Transverse colon (tissue), 4 donors: ENCODE measurements at regions not wholly inside any gene's neighbourhood (a gene's known extent, or its start where the extent isn't known, plus 50 kb on each side); places are given as distances from the start of the nearest gene placed in this dataset.

ENCODE experiments used
- DNase-seq: peaks from one replicate; pipeline ENCODE4 v3.0.0-alpha.2; 2019
- H3K27ac ChIP-seq, 4 donors: fragments of 200-600 bp; sonication (generic); 2 replicates each; pipeline ENCODE4 v1.5.1; 2016 to 2018; ENCODE audit warnings: inconsistent platforms in 4 of 4
- H3K27me3 ChIP-seq: fragments of 200-600 bp; sonication (generic); 2 replicates; pipeline ENCODE4 v1.5.1; 2017; ENCODE audit warnings: inconsistent platforms
- H3K36me3 ChIP-seq, 4 donors: fragments of 200-600 bp; sonication (generic); 2 replicates each; pipeline ENCODE4 v1.5.1; 2017 to 2019; ENCODE audit warnings: inconsistent platforms in 4 of 4
- H3K4me1 ChIP-seq, 4 donors: fragments of 200-600 bp; sonication (generic); 2 replicates each; pipeline ENCODE4 v1.5.1; 2017 to 2020; ENCODE audit warnings: inconsistent platforms in 4 of 4
- H3K4me3 ChIP-seq, 4 donors: fragments of 200-600 bp; sonication (generic); 1 replicate in 1 of 4; 2 replicates in 3 of 4; pipeline versions ENCODE4 v1.5.1 to v1.6.1; 2017 to 2019; ENCODE audit warnings: inconsistent platforms in 4 of 4
- H3K9me3 ChIP-seq, 2 donors: fragments of 200-600 bp; sonication (generic); 2 replicates each; pipeline ENCODE4 v1.5.1; 2017 to 2019; ENCODE audit warnings: inconsistent platforms in 2 of 2
- EP300 ChIP-seq: sonication (generic); formaldehyde crosslinking; IDR thresholded peaks from one replicate; pipeline ENCODE4 v1.6.1; 2017; ENCODE audit warnings: antibody characterized with exemption, low read depth
- POLR2A ChIP-seq: fragments of 450-650 bp; IDR thresholded peaks from one replicate; pipeline ENCODE4 v1.6.1; 2016; ENCODE audit warnings: antibody characterized with exemption, mild to moderate bottlenecking, moderate library complexity
- POLR2AphosphoS5 ChIP-seq, 3 donors: sonication (generic); formaldehyde crosslinking; IDR thresholded peaks; one replicate each; pipeline ENCODE4 v1.6.1; 2016; ENCODE audit warnings: antibody characterized with exemption in 3 of 3
- WGBS, 2 donors: methylation state at CpG; one replicate each; pipeline ENCODE4 v1.1.5; 2018; ENCODE audit warnings: low coverage in 1 of 2; 5-methylcytosine and 5-hydroxymethylcytosine counted together
- in situ Hi-C, 4 donors: fragments of 200-750 bp; cut with MboI; loops; one replicate each; pipeline versions ENCODE4 v1.15.0 to v1.15.1; 2017; ENCODE audit warnings: low sequenced_read_pairs in 3 of 4, low pct_ligation_motif_present in 1 of 4, low pct_unique_long_range_greater_than_20kb in 1 of 4
- intact Hi-C: fragments of 100-400 bp; cut with DNase I; formaldehyde crosslinking; loops from one replicate; pipeline ENCODE4 v1.15.1; 2023; ENCODE audit warnings: low total_unique reads
- TF ChIP-seq, protein P1 (sequence below), 5 experiments: fragments of 200-600 bp in 3 of 5; fragments of 450-650 bp in 2 of 5; sonication (generic) in 3 of 5; IDR thresholded peaks; 1 replicate in 2 of 5; 2 replicates in 3 of 5; pipeline ENCODE4 v1.5.1; 2016 to 2017; ENCODE audit warnings: antibody characterized with exemption in 5 of 5, inconsistent platforms in 3 of 5, mild to moderate bottlenecking in 2 of 5, moderate library complexity in 1 of 5

GRCh38 chr3:184470551-184470950, 90.7 kb downstream of the CHRD start:
- in situ Hi-C loops = no loop called here
- no peaks in the 10 kb centered on the region for H3K36me3 ChIP-seq
- no peak for DNase-seq
- intact Hi-C loops = no loop called here
- peaks cover 12% of the 10 kb centered on the region for H3K27me3 ChIP-seq
- H3K4me1 ChIP-seq = peaks cover 0 to 8% (median 5%) of the 10 kb centered on the region in 4 donors
- H3K9me3 ChIP-seq = no peaks in the 10 kb centered on the region
- H3K4me3 ChIP-seq = no peak overlapping the region
- no peak overlapping the region for H3K27ac ChIP-seq
- 57 to 72% methylated on average over 5 to 6 of the region's 6 CpGs for WGBS, 2 donors
- TF ChIP-seq POLR2AphosphoS5 (IDR thresholded peaks at IDR 0.05) (no peak), EP300 (no peak), POLR2A (no peak)
- TF ChIP-seq, protein P1, sequence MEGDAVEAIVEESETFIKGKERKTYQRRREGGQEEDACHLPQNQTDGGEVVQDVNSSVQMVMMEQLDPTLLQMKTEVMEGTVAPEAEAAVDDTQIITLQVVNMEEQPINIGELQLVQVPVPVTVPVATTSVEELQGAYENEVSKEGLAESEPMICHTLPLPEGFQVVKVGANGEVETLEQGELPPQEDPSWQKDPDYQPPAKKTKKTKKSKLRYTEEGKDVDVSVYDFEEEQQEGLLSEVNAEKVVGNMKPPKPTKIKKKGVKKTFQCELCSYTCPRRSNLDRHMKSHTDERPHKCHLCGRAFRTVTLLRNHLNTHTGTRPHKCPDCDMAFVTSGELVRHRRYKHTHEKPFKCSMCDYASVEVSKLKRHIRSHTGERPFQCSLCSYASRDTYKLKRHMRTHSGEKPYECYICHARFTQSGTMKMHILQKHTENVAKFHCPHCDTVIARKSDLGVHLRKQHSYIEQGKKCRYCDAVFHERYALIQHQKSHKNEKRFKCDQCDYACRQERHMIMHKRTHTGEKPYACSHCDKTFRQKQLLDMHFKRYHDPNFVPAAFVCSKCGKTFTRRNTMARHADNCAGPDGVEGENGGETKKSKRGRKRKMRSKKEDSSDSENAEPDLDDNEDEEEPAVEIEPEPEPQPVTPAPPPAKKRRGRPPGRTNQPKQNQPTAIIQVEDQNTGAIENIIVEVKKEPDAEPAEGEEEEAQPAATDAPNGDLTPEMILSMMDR (IDR thresholded peaks at IDR 0.05) = no peak

- Histone ChIP-seq H3K36me3 (no peaks in the 10 kb centered on the region), H3K4me1 (peaks cover 0 to 5% (median 4%) of the 10 kb centered on the region in 4 donors), H3K27me3 (peaks cover 21% of the 10 kb centered on the region), H3K9me3 (no peaks in the 10 kb centered on the region), H3K4me3 (no peak overlapping the region), H3K27ac (no peak overlapping the region)
- 77 to 85% methylated on average over 3 of the region's 3 CpGs for WGBS, 2 donors
- TF ChIP-seq, protein P1 (IDR thresholded peaks at IDR 0.05) = no peak
- TF ChIP-seq POLR2AphosphoS5 (IDR thresholded peaks at IDR 0.05) (no peak), EP300 (no peak), POLR2A (no peak)
- DNase-seq = no peak
- intact Hi-C loops = no loop called here
- in situ Hi-C loops = no loop called here
Observed at GRCh38 chr3:184471439-184471838, 90.1 kb upstream of the EPHB3 start.

DNA sequence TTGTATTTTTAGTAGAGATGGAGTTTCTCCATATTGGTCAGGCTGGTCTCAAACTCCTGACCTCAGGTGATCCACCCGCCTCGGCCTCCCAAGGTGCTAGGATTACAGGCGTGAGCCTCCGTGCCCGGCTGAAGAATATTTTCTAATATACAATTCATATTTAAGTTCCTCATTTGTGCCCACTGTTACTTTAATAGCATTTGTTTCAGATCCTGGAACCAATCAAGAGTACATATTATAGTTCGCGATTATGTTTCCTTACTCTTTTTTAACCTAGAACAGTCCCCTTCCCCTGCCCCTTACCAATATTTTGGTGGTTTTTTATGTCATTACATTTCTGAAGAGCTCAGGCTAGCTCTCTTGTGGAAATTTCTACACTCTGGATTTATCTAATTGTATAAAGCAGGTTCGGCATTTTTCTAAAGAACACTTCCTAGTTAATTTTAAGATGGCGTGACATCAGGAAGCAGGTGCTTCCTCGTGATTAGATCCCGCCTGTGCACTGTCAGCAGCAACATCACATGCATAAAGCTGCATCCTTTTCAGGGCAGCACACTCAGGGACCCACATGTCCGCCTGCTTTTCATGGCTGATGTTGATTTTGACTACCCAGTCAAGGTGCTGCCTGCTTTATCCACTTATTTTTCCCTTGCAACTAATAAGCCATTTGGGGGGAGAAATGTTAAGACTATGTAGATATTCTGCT, 88.7 kb upstream of the EPHB3 start:
- Histone ChIP-seq H3K27ac (peak overlapping the region in 2 of 4 donors; percentile 47 to 53), H3K36me3 (no peaks in the 10 kb centered on the region), H3K9me3 (no peaks in the 10 kb centered on the region), H3K4me3 (no peak overlapping the region), H3K27me3 (peaks cover 35% of the 10 kb centered on the region), H3K4me1 (no peaks in the 10 kb centered on the region)
- in situ Hi-C loops (no loop called here), intact Hi-C loops (no loop called here)
- 54 to 64% methylated on average over 5 to 12 of the region's 12 CpGs for WGBS, 2 donors
- peak; percentile 37 for DNase-seq
- TF ChIP-seq POLR2AphosphoS5 (IDR thresholded peaks at IDR 0.05) = peak in 1 of 3 donors; percentile 33
- no peak for TF ChIP-seq POLR2A

- in situ Hi-C loops = no loop called here
- Histone ChIP-seq H3K4me1 (no peaks in the 10 kb centered on the region), H3K27ac (no peak overlapping the region), H3K27me3 (peaks cover 39% of the 10 kb centered on the region), H3K4me3 (no peak overlapping the region), H3K36me3 (no peaks in the 10 kb centered on the region), H3K9me3 (no peaks in the 10 kb centered on the region)
- 71 to 88% methylated on average over 4 to 8 of the region's 8 CpGs for WGBS, 2 donors
- intact Hi-C loops = no loop called here
- TF ChIP-seq POLR2A = no peak
- no peak for TF ChIP-seq POLR2AphosphoS5 (IDR thresholded peaks at IDR 0.05)
- TF ChIP-seq EP300 = no peak
- TF ChIP-seq, protein P1 (IDR thresholded peaks at IDR 0.05) = no peak
- DNase-seq = no peak
Observed at GRCh38 chr3:184474897-184475296, 86.7 kb upstream of the EPHB3 start.

DNA sequence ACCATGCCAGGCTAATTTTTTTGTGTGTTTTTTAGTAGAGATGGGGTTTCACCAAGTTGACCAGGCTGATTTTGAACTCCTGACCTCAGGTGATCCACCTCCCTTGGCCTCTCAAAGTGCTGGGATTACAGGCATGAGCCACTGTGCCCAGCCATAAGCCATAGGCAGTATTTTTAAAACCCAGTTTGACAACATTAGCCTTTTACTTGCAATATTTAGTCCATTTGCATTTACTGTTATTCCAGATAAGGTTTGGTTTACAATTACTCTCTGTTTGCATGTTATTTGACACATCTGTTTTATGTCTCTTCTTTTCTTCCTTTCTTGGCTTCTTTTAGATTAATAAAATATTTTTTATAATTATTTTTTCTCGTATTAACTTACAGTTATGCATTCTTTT, 83.6 kb upstream of the EPHB3 start:
- TF ChIP-seq POLR2AphosphoS5 (IDR thresholded peaks at IDR 0.05) (no peak), POLR2A (no peak)
- TF ChIP-seq, protein P1 (IDR thresholded peaks at IDR 0.05) = no peak
- Histone ChIP-seq H3K4me3 (no peak overlapping the region), H3K4me1 (no peaks in the 10 kb centered on the region), H3K36me3 (no peaks in the 10 kb centered on the region), H3K9me3 (no peaks in the 10 kb centered on the region), H3K27ac (no peak overlapping the region), H3K27me3 (peaks cover 39% of the 10 kb centered on the region)
- 83 to 100% methylated on average over 1 of the region's 1 CpG for WGBS, 2 donors
- intact Hi-C loops (no loop called here), in situ Hi-C loops (no loop called here)
- no peak for DNase-seq
